ENCODE measurements at regions not wholly inside any gene's neighbourhood (a gene's known extent, or its start where the extent isn't known, plus 50 kb on each side); places are given as distances from the start of the nearest gene placed in this dataset.
A peak's percentile ranks its signal among the peaks of the same experiment; 100 is the strongest.
"Not testable (repeated sequence)": the region's sequence is repeated elsewhere in the genome, so short reads cannot be mapped to it uniquely, and the experiment has no call there.

DNA sequence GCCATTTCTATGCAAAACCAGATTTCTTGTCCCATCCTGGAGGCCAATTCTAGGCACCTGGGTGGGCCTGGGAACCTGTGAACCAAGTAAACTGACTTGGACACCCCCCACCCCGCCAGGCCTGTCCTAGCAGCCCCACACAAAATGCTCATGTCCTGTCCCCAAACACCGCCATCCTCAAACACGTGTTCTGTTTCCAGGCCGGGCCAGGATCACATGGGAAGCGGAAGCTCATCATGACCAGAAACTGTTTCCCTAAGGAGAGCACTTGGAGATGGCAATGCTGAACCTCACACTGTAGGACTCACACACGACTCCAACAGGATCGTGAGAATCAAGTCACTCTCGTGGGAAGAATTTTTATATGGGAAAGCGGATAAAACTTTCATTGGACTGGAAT is 78.7 kb upstream of the DRD5 start:
- H4K20me1 ChIP-seq (ENCODE audit: insufficient read depth, low read depth, low read length); H3K79me2 ChIP-seq (ENCODE audit: low read length); H3K27ac ChIP-seq (ENCODE audit: low read length); H3K36me3 ChIP-seq (ENCODE audit: insufficient read depth, low read length); H3K4me3 ChIP-seq (ENCODE audit: low read length); H3K27me3 ChIP-seq (ENCODE audit: low read length); H3K9ac ChIP-seq (ENCODE audit: low read length); H3K9me2 ChIP-seq (replicated peaks; ENCODE audit: insufficient read depth, low read length); H3K4me2 ChIP-seq (ENCODE audit: low read depth, low read length, poor library complexity, severe bottlenecking); DNase-seq; H2AFZ ChIP-seq (ENCODE audit: low read length); H3K9me3 ChIP-seq (ENCODE audit: low read length); H3K4me1 ChIP-seq (ENCODE audit: low read length): not testable (repeated sequence)

DNA sequence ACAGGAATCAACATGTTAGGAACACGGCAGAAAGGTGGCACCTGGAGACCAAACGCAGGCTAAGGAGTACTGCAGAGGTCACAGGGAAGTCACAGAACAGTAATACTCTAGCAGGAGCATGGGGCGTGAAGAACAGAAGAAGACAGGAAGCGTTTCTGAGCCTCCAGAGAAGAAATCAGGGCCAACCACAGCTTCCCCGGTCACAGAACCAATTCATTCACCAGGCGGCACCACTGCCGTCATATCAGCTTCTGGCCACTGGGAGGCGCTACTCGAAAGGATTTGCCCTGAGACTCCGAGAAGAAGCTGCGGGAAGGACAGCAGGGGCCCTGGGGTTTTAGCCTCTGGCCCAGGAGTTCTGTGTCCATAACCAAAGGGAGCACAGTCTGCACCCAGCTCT is 78.0 kb upstream of the DRD5 start:
- DNase-seq, result peak; percentile 85
- no peak overlapping the region for H3K4me2 ChIP-seq (ENCODE audit: low read depth, low read length, poor library complexity, severe bottlenecking)
- no peak overlapping the region for H3K4me3 ChIP-seq (ENCODE audit: low read length)
- H4K20me1 ChIP-seq (ENCODE audit: insufficient read depth, low read depth, low read length), result no peaks in the 10 kb centered on the region
- no peaks in the 10 kb centered on the region for H3K9me3 ChIP-seq (ENCODE audit: low read length)
- H3K27ac ChIP-seq (ENCODE audit: low read length), result no peak overlapping the region
- no peaks in the 10 kb centered on the region for H3K9me2 ChIP-seq (replicated peaks; ENCODE audit: insufficient read depth, low read length)
- no peaks in the 10 kb centered on the region for H3K36me3 ChIP-seq (ENCODE audit: insufficient read depth, low read length)
- no peak overlapping the region for H3K9ac ChIP-seq (ENCODE audit: low read length)
- no peaks in the 10 kb centered on the region for H3K27me3 ChIP-seq (ENCODE audit: low read length)
- H3K4me1 ChIP-seq (ENCODE audit: low read length), result no peaks in the 10 kb centered on the region
- H2AFZ ChIP-seq (ENCODE audit: low read length), result no peak overlapping the region
- no peaks in the 10 kb centered on the region for H3K79me2 ChIP-seq (ENCODE audit: low read length)

DNA sequence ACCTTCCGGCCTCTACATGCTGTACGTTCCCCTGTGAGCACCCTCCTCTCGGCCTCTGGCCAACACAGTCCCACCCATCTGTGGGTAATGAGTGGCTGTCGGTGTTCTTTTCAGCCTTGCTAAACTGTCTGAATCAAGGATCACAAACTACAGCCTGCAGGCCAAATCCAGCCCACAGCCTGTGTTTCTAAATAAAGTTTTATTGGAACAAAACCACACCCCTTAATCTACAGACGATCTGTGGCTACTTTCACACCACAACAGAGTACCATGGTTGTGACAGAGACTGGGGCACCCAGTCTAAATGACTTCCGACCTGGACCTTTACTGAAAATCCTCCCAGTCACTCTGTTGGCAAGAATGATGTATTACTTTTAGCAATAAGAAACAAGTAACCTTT is 77.3 kb upstream of the DRD5 start:
- H3K4me1 ChIP-seq (ENCODE audit: low read length); H3K27me3 ChIP-seq (ENCODE audit: low read length); H3K9me3 ChIP-seq (ENCODE audit: low read length); H3K27ac ChIP-seq (ENCODE audit: low read length); H3K36me3 ChIP-seq (ENCODE audit: insufficient read depth, low read length); H3K4me3 ChIP-seq (ENCODE audit: low read length); DNase-seq; H3K4me2 ChIP-seq (ENCODE audit: low read depth, low read length, poor library complexity, severe bottlenecking); H2AFZ ChIP-seq (ENCODE audit: low read length); H3K79me2 ChIP-seq (ENCODE audit: low read length); H3K9ac ChIP-seq (ENCODE audit: low read length); H4K20me1 ChIP-seq (ENCODE audit: insufficient read depth, low read depth, low read length); H3K9me2 ChIP-seq (replicated peaks; ENCODE audit: insufficient read depth, low read length): not testable (repeated sequence)

DNA sequence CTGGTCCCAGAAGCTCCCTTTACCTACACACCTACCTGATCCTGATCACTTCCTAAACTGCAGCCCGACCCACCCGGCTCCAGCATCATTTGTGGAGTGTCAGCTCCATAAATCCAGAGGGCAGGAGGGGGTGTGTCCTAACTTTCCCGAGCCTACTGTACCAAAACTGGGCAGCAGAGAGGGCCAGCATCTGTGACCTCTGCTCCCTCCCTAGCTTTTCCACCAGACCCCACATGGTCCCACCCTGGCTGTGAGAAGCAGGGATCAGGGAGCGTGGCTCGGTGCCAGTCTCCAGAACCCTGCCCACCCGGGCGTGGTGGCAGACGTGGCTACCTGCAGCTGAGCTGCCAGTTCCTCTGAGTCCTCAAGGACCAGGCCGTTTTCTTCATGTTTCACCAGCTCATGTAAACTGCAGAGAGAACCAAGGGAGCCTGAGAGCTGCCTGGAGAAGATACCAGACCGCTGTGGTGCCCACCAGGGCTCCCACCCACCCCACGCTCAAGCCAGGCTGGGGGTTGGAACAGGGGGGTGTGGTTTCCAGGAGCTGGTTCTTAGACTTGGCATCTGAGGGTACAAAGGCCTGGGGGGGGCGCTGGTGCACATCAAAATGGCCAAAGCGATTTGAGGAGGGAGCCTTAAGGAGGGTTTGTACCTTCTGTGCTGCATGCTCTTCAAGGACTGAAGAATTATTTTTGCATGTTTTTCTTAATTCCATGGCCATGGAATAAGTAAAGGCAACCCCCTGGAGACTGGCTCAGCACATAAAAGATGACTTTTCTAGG is 76.7 kb upstream of the DRD5 start:
- no peaks in the 10 kb centered on the region for H3K4me1 ChIP-seq (ENCODE audit: low read length)
- no peaks in the 10 kb centered on the region for H3K36me3 ChIP-seq (ENCODE audit: insufficient read depth, low read length)
- no peak overlapping the region for H3K27ac ChIP-seq (ENCODE audit: low read length)
- no peaks in the 10 kb centered on the region for H4K20me1 ChIP-seq (ENCODE audit: insufficient read depth, low read depth, low read length)
- H3K9me2 ChIP-seq (replicated peaks; ENCODE audit: insufficient read depth, low read length), result no peaks in the 10 kb centered on the region
- DNase-seq, result peak; percentile 68
- no peak overlapping the region for H3K9ac ChIP-seq (ENCODE audit: low read length)
- H2AFZ ChIP-seq (ENCODE audit: low read length), result no peak overlapping the region
- no peaks in the 10 kb centered on the region for H3K9me3 ChIP-seq (ENCODE audit: low read length)
- no peaks in the 10 kb centered on the region for H3K79me2 ChIP-seq (ENCODE audit: low read length)
- H3K4me2 ChIP-seq (ENCODE audit: low read depth, low read length, poor library complexity, severe bottlenecking), result no peak overlapping the region
- no peak overlapping the region for H3K4me3 ChIP-seq (ENCODE audit: low read length)
- no peaks in the 10 kb centered on the region for H3K27me3 ChIP-seq (ENCODE audit: low read length)

DNA sequence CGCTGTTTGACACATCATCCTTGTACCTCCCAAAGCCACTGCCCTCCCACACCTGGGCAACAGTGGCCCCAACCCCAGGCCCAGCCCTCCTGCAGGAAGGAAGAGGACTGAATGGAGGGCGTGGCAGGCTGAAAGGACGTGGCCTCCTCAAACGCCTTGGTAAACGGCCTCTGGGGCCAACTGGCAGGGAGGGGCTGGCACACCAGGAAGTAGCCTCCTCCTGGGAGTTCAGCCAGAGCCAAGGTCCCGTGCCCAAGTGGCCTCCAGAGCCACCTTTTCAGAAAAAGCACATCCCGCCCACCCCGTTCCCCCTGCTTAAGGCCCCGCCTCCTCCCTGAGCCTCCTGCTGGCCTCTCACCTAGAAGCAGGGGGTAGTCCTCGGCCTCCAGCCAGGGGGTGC is 74.2 kb upstream of the DRD5 start:
- not testable (repeated sequence) for H4K20me1 ChIP-seq (ENCODE audit: insufficient read depth, low read depth, low read length); H3K9ac ChIP-seq (ENCODE audit: low read length); H3K27me3 ChIP-seq (ENCODE audit: low read length); H3K36me3 ChIP-seq (ENCODE audit: insufficient read depth, low read length); H3K9me2 ChIP-seq (replicated peaks; ENCODE audit: insufficient read depth, low read length); H3K4me2 ChIP-seq (ENCODE audit: low read depth, low read length, poor library complexity, severe bottlenecking); H3K4me1 ChIP-seq (ENCODE audit: low read length); H3K79me2 ChIP-seq (ENCODE audit: low read length); H3K9me3 ChIP-seq (ENCODE audit: low read length); DNase-seq; H3K4me3 ChIP-seq (ENCODE audit: low read length); H2AFZ ChIP-seq (ENCODE audit: low read length); H3K27ac ChIP-seq (ENCODE audit: low read length)

DNA sequence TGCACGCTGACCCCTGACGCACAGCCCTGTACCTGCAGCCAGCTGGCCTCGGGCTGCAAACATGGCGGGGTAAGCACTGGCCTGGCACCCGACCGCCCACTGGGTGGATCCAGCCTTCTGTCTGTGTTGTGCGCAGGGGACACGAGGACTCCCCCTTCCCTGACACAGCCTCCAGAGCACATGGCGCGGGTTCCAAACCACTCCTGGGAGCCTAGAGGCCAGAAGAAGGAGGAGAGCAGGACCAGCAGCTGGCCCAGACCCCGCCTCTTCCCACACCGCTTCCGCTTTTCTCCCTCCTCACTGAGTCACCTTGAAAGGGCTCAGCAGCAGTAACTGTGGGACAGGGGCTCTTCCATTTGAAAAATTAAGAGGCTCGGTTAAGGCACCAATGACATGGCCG is 73.5 kb upstream of the DRD5 start:
- not testable (repeated sequence) for H3K4me3 ChIP-seq (ENCODE audit: low read length); H4K20me1 ChIP-seq (ENCODE audit: insufficient read depth, low read depth, low read length); H3K27ac ChIP-seq (ENCODE audit: low read length); H3K9me3 ChIP-seq (ENCODE audit: low read length); H3K9me2 ChIP-seq (replicated peaks; ENCODE audit: insufficient read depth, low read length); H3K79me2 ChIP-seq (ENCODE audit: low read length); H3K27me3 ChIP-seq (ENCODE audit: low read length); H3K36me3 ChIP-seq (ENCODE audit: insufficient read depth, low read length); H2AFZ ChIP-seq (ENCODE audit: low read length); H3K4me2 ChIP-seq (ENCODE audit: low read depth, low read length, poor library complexity, severe bottlenecking); DNase-seq; H3K9ac ChIP-seq (ENCODE audit: low read length); H3K4me1 ChIP-seq (ENCODE audit: low read length)

DNA sequence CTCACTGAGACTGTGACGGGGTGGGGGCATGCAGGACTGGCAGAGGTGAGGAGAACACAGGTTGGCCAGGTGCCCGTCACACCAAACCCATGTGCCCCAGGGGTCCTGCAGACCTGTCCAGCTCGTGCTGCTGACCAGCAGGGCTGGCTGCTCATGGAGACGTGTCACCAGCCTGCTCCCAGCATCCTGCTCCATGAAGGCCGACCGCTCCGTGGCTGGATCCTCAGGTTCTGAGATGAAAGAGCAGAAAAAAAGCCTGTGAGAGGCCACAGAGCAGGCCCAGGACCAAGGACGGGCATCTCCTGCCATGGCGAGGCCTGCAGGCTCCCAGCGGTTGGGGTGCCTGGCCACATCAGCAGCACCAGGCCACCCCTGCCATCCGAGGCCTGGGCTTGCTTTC is 71.7 kb upstream of the DRD5 start:
- no peak overlapping the region for H3K4me3 ChIP-seq (ENCODE audit: low read length)
- H3K79me2 ChIP-seq (ENCODE audit: low read length), result no peaks in the 10 kb centered on the region

DNA sequence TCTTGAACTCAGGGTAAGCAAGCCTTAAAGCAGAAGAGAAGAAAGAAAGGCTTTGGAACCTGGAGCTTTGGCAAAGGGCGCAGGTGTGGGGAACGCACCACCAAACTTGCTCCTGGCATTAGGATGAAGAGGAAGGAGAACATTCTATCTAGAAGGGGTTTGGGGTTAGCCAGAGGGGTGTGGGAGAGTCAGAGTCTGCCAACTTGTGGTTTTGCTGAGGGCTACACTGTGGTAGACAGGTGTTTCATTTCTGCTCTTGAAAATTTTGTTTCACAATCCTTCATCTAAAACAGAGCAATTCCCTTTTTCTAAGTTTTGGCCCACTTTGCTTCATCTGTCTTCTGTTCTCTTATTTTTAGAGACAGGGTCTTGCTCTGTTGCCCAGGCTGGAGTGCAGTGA is 66.2 kb upstream of the DRD5 start:
- not testable (repeated sequence) for H4K20me1 ChIP-seq (ENCODE audit: insufficient read depth, low read depth, low read length); DNase-seq; H3K9me3 ChIP-seq (ENCODE audit: low read length); H3K4me2 ChIP-seq (ENCODE audit: low read depth, low read length, poor library complexity, severe bottlenecking); H3K9me2 ChIP-seq (replicated peaks; ENCODE audit: insufficient read depth, low read length); H3K27me3 ChIP-seq (ENCODE audit: low read length); H3K9ac ChIP-seq (ENCODE audit: low read length); H2AFZ ChIP-seq (ENCODE audit: low read length); H3K79me2 ChIP-seq (ENCODE audit: low read length); H3K27ac ChIP-seq (ENCODE audit: low read length); H3K36me3 ChIP-seq (ENCODE audit: insufficient read depth, low read length); H3K4me1 ChIP-seq (ENCODE audit: low read length); H3K4me3 ChIP-seq (ENCODE audit: low read length)

More for the DNA sequence above, 71.7 kb upstream of the DRD5 start:
- Histone ChIP-seq H3K27me3 (ENCODE audit: low read length) (no peaks in the 10 kb centered on the region), H3K9ac (ENCODE audit: low read length) (no peak overlapping the region), H3K9me2 (replicated peaks; ENCODE audit: insufficient read depth, low read length) (no peaks in the 10 kb centered on the region), H3K4me2 (ENCODE audit: low read depth, low read length, poor library complexity, severe bottlenecking) (no peak overlapping the region), H4K20me1 (ENCODE audit: insufficient read depth, low read depth, low read length) (no peaks in the 10 kb centered on the region), H2AFZ (ENCODE audit: low read length) (no peak overlapping the region), H3K4me1 (ENCODE audit: low read length) (no peaks in the 10 kb centered on the region), H3K9me3 (ENCODE audit: low read length) (no peaks in the 10 kb centered on the region), H3K27ac (ENCODE audit: low read length) (no peak overlapping the region), H3K36me3 (ENCODE audit: insufficient read depth, low read length) (no peaks in the 10 kb centered on the region)
- DNase-seq, result no peak

DNA sequence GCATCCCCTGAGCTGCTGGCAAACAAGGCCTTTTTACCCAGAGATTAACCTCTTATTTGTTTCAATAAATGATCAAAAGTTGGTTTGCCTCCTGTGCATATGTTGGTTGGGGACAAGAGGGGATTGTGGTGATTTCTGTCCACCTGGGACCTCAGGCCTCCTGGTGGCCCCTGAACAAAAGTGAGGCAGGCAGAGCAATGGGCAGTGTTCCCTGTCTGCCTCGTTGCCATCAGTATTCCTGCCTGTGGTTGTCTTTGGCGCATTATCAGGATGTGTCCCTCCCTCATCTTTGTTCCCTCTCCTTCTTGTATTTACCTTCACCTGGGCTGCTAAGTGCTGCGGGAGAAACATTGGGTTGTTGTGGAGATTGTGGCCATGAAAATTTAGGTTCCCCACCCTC is 65.3 kb upstream of the DRD5 start:
- H3K9me2 ChIP-seq (replicated peaks; ENCODE audit: insufficient read depth, low read length), result no peaks in the 10 kb centered on the region
- no peaks in the 10 kb centered on the region for H3K36me3 ChIP-seq (ENCODE audit: insufficient read depth, low read length)
- H3K27me3 ChIP-seq (ENCODE audit: low read length), result no peaks in the 10 kb centered on the region
- no peak overlapping the region for H3K4me3 ChIP-seq (ENCODE audit: low read length)
- no peaks in the 10 kb centered on the region for H4K20me1 ChIP-seq (ENCODE audit: insufficient read depth, low read depth, low read length)
- no peak overlapping the region for H3K27ac ChIP-seq (ENCODE audit: low read length)
- H3K9me3 ChIP-seq (ENCODE audit: low read length), result no peaks in the 10 kb centered on the region
- no peak overlapping the region for H3K9ac ChIP-seq (ENCODE audit: low read length)
- H3K4me1 ChIP-seq (ENCODE audit: low read length), result no peaks in the 10 kb centered on the region
- H3K4me2 ChIP-seq (ENCODE audit: low read depth, low read length, poor library complexity, severe bottlenecking), result no peak overlapping the region
- no peak for DNase-seq
- H3K79me2 ChIP-seq (ENCODE audit: low read length), result no peaks in the 10 kb centered on the region
- H2AFZ ChIP-seq (ENCODE audit: low read length), result no peak overlapping the region
